Fibroblast of mammary gland (primary cell): ENCODE measurements at regions not wholly inside any gene's neighbourhood (a gene's known extent, or its start where the extent isn't known, plus 50 kb on each side); places are given as distances from the start of the nearest gene placed in this dataset.

Experiments
- DNase-seq: peaks from one replicate; pipeline ENCODE4 v3.0.0-alpha.2; 2010; ENCODE audit warnings: low read depth
- H3K4me3 ChIP-seq: 2 replicates; pipeline ENCODE4 v1.5.1; 2011; ENCODE audit warnings: low read depth, mild to moderate bottlenecking, low read length, moderate library complexity; ENCODE audit not compliant: control insufficient read depth
- TF ChIP-seq, protein P1 (sequence below): conservative IDR thresholded peaks from 2 replicates; pipeline ENCODE4 v1.5.1; 2011; ENCODE audit warnings: low read depth, low read length, inconsistent platforms; ENCODE audit not compliant: control insufficient read depth, insufficient read depth

DNA sequence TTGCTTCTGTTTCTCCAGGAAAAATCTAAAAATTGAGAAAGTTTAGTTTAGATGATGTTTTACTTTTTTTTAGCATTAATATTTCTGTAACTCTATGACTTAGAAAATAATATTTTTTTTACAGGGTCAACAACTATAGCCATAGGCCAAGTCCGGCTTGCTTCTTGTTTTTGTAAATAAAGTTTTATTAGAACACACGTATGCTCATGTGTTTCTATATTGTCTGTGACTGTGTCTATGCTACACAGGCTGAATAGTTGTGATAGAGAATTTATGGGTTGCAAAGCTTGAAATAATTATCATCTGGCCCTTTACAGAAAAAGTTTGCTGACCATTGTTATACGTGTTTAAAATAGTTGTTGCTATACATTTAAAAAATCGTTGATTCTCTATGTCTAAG, 399.2 kb downstream of the EPM2A start:
- TF ChIP-seq, protein P1, sequence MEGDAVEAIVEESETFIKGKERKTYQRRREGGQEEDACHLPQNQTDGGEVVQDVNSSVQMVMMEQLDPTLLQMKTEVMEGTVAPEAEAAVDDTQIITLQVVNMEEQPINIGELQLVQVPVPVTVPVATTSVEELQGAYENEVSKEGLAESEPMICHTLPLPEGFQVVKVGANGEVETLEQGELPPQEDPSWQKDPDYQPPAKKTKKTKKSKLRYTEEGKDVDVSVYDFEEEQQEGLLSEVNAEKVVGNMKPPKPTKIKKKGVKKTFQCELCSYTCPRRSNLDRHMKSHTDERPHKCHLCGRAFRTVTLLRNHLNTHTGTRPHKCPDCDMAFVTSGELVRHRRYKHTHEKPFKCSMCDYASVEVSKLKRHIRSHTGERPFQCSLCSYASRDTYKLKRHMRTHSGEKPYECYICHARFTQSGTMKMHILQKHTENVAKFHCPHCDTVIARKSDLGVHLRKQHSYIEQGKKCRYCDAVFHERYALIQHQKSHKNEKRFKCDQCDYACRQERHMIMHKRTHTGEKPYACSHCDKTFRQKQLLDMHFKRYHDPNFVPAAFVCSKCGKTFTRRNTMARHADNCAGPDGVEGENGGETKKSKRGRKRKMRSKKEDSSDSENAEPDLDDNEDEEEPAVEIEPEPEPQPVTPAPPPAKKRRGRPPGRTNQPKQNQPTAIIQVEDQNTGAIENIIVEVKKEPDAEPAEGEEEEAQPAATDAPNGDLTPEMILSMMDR: no peak
- no peak for DNase-seq
- no peak overlapping the region for H3K4me3 ChIP-seq

- TF ChIP-seq, protein P1: no peak
- no peak for DNase-seq
- no peak overlapping the region for H3K4me3 ChIP-seq
These were observed 396.2 kb downstream of the EPM2A start for GRCh38 chr6:145339089-145339488.

GRCh38 chr6:145340256-145340655, 395.1 kb downstream of the EPM2A start:
- TF ChIP-seq, protein P1: no peak
- DNase-seq: no peak
- H3K4me3 ChIP-seq: no peak overlapping the region

GRCh38 chr6:145345094-145345493, 390.2 kb downstream of the EPM2A start:
- no peak overlapping the region for H3K4me3 ChIP-seq
- DNase-seq: no peak
- TF ChIP-seq, protein P1: no peak

- DNase-seq: no peak
- TF ChIP-seq, protein P1: no peak
These were observed 388.1 kb downstream of the EPM2A start for GRCh38 chr6:145347216-145347615.

GRCh38 chr6:145349950-145350510, 385.3 kb downstream of the EPM2A start:
- DNase-seq: no peak
- TF ChIP-seq, protein P1: no peak
- no peak overlapping the region for H3K4me3 ChIP-seq

More at GRCh38 chr6:145347216-145347615, 388.1 kb downstream of the EPM2A start:
- H3K4me3 ChIP-seq: no peak overlapping the region

GRCh38 chr6:145350928-145351327, 384.4 kb downstream of the EPM2A start:
- no peak for DNase-seq
- TF ChIP-seq, protein P1: no peak
- no peak overlapping the region for H3K4me3 ChIP-seq
